NCI-H1930 (cell line): ENCODE measurements at regions not wholly inside any gene's neighbourhood (a gene's known extent, or its start where the extent isn't known, plus 50 kb on each side); places are given as distances from the start of the nearest gene placed in this dataset.
A peak's percentile ranks its signal among the peaks of the same experiment; 100 is the strongest.
"Not testable (repeated sequence)": the region's sequence is repeated elsewhere in the genome, so short reads cannot be mapped to it uniquely, and the experiment has no call there.

Experiments used
- DNase-seq, 2 experiments: peaks; one replicate each; lab custom pipeline; 2025; lab: John Stamatoyannopoulos, UW

DNA sequence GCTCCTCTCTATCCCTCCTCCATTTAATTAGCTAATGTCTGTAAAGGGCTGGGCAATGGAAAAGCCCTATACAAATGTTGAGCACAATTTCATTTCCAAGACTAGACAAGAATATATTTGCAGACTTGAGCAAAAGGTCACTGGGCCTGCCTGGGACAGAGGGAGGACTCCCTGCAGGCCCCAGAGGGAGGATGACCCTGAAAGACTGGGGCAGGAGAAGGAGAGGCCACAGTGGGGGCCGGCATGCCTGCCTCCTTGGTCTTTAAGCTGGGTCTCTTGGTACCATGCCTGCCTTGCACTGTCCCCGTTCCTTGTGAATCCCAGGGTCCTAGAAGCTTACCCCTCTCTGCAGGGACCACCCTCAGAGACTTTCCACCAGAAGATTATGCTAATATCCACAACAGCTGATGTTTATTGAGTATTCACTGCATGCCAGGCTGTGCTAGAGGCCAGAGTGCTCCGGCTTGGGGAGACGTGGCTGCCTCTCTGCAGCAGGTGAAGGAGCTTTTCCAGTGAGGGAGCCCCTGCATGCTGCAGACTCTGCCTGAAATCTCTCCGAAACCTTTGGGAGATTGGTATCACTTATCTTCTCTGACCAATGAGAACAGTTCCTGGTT is 72.7 kb upstream of the HSPA9 start:
- DNase-seq = no peak

DNA sequence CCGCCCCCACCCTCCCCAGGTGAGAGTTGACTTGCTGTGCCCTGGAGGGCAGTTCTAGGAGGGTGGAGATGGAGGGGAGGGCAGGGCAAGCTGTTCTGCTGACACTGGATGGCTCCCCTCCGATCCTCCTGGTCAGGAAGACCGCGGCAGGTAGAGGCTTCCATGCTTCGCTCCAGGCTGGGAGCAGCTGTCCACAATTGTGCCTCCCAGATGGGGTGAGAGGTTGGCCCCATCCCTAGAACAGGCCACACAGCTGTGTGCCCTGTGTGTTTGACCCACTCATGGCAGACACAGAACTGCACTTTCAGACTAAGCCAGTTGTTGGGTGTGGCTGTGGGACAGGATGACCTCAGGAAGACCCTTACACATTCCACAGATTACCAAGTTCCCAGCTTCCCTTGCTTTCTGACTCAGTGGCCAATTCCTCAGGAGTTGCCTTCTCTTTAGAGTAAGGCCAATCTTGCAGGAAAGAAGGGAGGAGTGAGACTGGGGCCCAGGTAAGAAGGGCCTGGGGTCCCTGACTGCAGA is 72.1 kb upstream of the HSPA9 start:
- no peak for DNase-seq

- DNase-seq = no peak
These were observed 71.5 kb upstream of the HSPA9 start for GRCh38 chr5:138646671-138647070.

GRCh38 chr5:138645778-138646575 is 70.8 kb upstream of the HSPA9 start:
- no peak for DNase-seq

GRCh38 chr5:138643040-138643791 is 68.0 kb upstream of the HSPA9 start:
- DNase-seq = no peak

- DNase-seq = peak in 1 of 2 experiments; percentile 15
These were observed 66.5 kb upstream of the HSPA9 start for GRCh38 chr5:138641547-138642298.

- DNase-seq = no peak
These were observed 65.5 kb upstream of the HSPA9 start for GRCh38 chr5:138640646-138641254.

DNA sequence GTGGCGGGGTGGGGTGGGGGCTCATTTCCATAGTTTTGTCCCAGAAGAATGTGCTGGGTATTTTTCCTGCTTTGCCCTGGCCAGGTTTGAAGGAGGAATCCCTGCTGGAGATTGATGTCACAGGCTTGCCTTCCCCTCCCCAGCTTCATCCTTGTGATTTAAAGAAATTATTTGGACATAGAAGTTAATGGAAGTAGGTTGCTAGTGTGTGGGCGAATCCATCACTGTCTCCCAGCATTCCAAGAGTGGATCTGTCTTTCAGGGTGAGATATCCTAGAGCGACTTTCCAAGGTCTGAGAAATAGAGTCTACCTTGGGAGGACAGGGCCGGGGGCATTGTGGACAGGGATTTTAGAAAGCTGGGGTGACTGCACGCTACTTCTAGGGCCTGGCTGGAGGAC is 64.9 kb upstream of the HSPA9 start:
- DNase-seq = no peak

GRCh38 chr5:138639326-138639725 is 64.1 kb upstream of the HSPA9 start:
- no peak for DNase-seq

GRCh38 chr5:138637256-138637655 is 62.1 kb upstream of the HSPA9 start:
- DNase-seq = no peak

GRCh38 chr5:138636398-138636944 is 61.3 kb upstream of the HSPA9 start:
- DNase-seq = no peak

- DNase-seq = no peak
These were observed 60.5 kb upstream of the HSPA9 start for GRCh38 chr5:138635708-138636107.

- DNase-seq = no peak
These were observed 60.1 kb upstream of the HSPA9 start for GRCh38 chr5:138635265-138635664.

GRCh38 chr5:138634804-138635203 is 59.6 kb upstream of the HSPA9 start:
- not testable (repeated sequence) for DNase-seq

DNA sequence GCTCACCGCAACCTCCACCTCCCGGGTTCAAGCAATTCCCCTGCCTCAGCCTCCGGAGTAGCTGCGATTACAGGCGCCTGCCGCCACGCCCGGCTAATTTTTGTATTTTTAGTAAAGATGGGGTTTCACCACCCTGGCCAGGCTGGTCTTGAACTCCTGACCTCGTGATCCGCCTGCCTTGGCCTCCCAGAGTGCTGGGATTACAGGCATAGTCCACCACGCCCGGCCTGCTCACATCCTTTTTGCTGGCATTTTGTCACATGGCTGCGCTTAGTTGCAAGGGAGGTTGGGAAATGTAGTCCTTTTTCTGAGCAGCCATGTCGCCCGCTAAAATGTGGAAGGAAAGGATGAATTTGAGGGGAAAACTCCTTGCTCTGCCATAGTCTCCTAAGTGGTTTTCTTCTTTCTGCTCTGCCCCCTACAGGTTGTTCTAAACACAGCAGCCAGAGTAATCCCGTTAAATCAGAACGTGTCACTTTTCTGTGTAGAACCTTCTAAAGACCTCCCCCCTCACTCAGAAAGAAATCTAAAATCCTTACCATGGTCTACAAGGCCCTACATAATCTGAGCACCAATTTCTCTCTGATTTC is 57.8 kb upstream of the HSPA9 start:
- DNase-seq = no peak

- no peak for DNase-seq
These were observed 56.1 kb upstream of the HSPA9 start for GRCh38 chr5:138631096-138631928.

GRCh38 chr5:138629392-138629791 is 54.2 kb upstream of the HSPA9 start:
- no peak for DNase-seq

- DNase-seq = no peak
These were observed 51.2 kb upstream of the HSPA9 start for GRCh38 chr5:138626333-138626944.

DNA sequence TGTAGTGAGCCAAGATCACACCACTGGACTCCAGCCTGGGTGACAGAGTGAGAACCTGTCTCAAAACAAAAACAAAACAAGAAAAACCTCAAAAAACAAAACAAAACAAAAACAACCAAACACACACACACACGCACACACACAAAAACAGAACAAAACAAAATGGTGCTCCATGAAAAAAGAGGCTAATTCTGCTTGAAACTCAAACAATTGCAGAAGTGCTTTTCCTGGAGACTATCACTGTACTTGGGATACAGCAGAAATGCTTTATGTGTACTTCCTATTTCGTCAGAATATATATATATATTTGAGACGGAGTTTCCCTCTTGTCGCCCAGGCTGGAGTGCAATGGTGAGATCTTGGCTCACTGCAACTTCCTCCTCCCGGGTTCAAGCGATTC is 49.9 kb upstream of the HSPA9 start:
- DNase-seq = no peak
